B cell (primary cell): ENCODE measurements at regions not wholly inside any gene's neighbourhood (a gene's known extent, or its start where the extent isn't known, plus 50 kb on each side); places are given as distances from the start of the nearest gene placed in this dataset.

Experiments
- ATAC-seq: fragments of 200-7000 bp; cut with Tn5 transposase; one replicate; pipeline ENCODE4 v1.10.0; 2021; ENCODE audit warnings: low read depth, mild to moderate bottlenecking, moderate number of reproducible peaks, moderate library complexity
- CTCF ChIA-PET: fragments of 350-600 bp; sonication (Branson Sonifier 250); formaldehyde crosslinking; loops from one replicate; lab custom pipeline; 2021; ENCODE audit warnings: antibody characterized with exemption, inconsistent platforms; lab: Charles Lee
- POLR2A ChIA-PET: fragments of 350-600 bp; sonication (Branson Sonifier 250); formaldehyde crosslinking; loops from one replicate; lab custom pipeline; 2021; ENCODE audit warnings: antibody characterized with exemption; lab: Charles Lee
- DNase-seq: peaks from one replicate; pipeline ENCODE4 v3.0.0; 2013
- H2AFZ ChIP-seq: 2 replicates; pipeline ENCODE4 v1.6.1; 2012; ENCODE audit warnings: mild to moderate bottlenecking, low read depth, low read length; ENCODE audit not compliant: insufficient read depth, poor library complexity, severe bottlenecking
- H3K27ac ChIP-seq, 2 donors: 1 replicate in 1 of 2; 2 replicates in 1 of 2; pipeline ENCODE4 v1.5.1; 2012 to 2013; ENCODE audit warnings: low read length in 2 of 2, mild to moderate bottlenecking in 2 of 2, moderate library complexity in 1 of 2
- H3K27me3 ChIP-seq, 4 experiments: fragments of 200-600 bp in 1 of 4; sonication (generic) in 1 of 4; replicated peaks in 1 of 4; 1 replicate in 2 of 4; 2 replicates in 2 of 4; pipeline versions ENCODE4 v1.6.1 to v1.7.0; 2013 to 2016; ENCODE audit warnings: low read length in 3 of 4, mild to moderate bottlenecking in 2 of 4, mixed read lengths in 1 of 4, moderate library complexity in 1 of 4; ENCODE audit not compliant: insufficient read depth in 4 of 4, control insufficient read depth in 3 of 4; ENCODE audit errors: control extremely low read depth in 1 of 4
- H3K36me3 ChIP-seq, 2 experiments: replicated peaks in 1 of 2; 1 replicate in 1 of 2; 2 replicates in 1 of 2; pipeline versions ENCODE4 v1.6.1 to v1.7.1; 2013; ENCODE audit warnings: low read length in 1 of 2; ENCODE audit not compliant: insufficient read depth in 2 of 2, control insufficient read depth in 1 of 2; ENCODE audit errors: control extremely low read depth in 1 of 2, extremely low read depth in 1 of 2
- H3K4me1 ChIP-seq, 2 donors: fragments of 200-600 bp in 1 of 2; sonication (generic) in 1 of 2; 1 replicate in 1 of 2; 2 replicates in 1 of 2; pipeline versions ENCODE4 v1.5.1 to v1.6.1; 2013 to 2017; ENCODE audit warnings: low read length in 2 of 2; ENCODE audit not compliant: control insufficient read depth in 2 of 2, insufficient read depth in 2 of 2
- H3K4me2 ChIP-seq: replicated peaks from 2 replicates; pipeline ENCODE3; 2012; ENCODE audit warnings: mild to moderate bottlenecking, low read depth, low read length; ENCODE audit not compliant: poor library complexity, severe bottlenecking
- H3K4me3 ChIP-seq, 5 experiments: fragments of 200-600 bp in 1 of 5; sonication (generic) in 1 of 5; 1 replicate in 3 of 5; 2 replicates in 2 of 5; pipeline versions ENCODE4 v1.5.1 to v1.7.0; 2011 to 2016; ENCODE audit warnings: low read length in 4 of 5, mild to moderate bottlenecking in 4 of 5, low read depth in 2 of 5, control low read depth in 1 of 5, moderate library complexity in 1 of 5; ENCODE audit not compliant: insufficient read depth in 1 of 5; ENCODE audit errors: control extremely low read depth in 1 of 5, extremely low read depth in 1 of 5
- H3K79me2 ChIP-seq: fragments of 200-600 bp; sonication (generic); one replicate; pipeline ENCODE4 v1.6.0; 2016; ENCODE audit warnings: low read length; ENCODE audit not compliant: control insufficient read depth, insufficient read depth
- H3K9ac ChIP-seq: fragments of 200-600 bp; sonication (generic); 2 replicates; pipeline ENCODE4 v1.6.1; 2017; ENCODE audit warnings: mild to moderate bottlenecking, low read length, moderate library complexity
- H3K9me3 ChIP-seq, 3 donors: one replicate each; pipeline versions ENCODE4 v1.6.1 to v1.7.1; 2013; ENCODE audit warnings: low read length in 2 of 3; ENCODE audit not compliant: control insufficient read depth in 2 of 3, insufficient read depth in 1 of 3; ENCODE audit errors: control extremely low read depth in 1 of 3
- H4K20me1 ChIP-seq: 2 replicates; pipeline ENCODE4 v1.6.0; 2012; ENCODE audit warnings: mild to moderate bottlenecking, low read length; ENCODE audit not compliant: insufficient read depth, control insufficient read depth, poor library complexity, severe bottlenecking
- H3K27ac Mint-ChIP-seq: one replicate; pipeline ENCODE4 v1.8.0; 2021; ENCODE audit warnings: mixed read lengths
- H3K27me3 Mint-ChIP-seq: one replicate; pipeline ENCODE4 v1.8.0; 2021; ENCODE audit warnings: mixed read lengths
- H3K4me1 Mint-ChIP-seq: one replicate; pipeline ENCODE4 v1.8.0; 2021; ENCODE audit warnings: mixed read lengths
- H3K4me3 Mint-ChIP-seq: one replicate; pipeline ENCODE4 v1.8.0; 2021; ENCODE audit warnings: mixed read lengths
- H3K9me3 Mint-ChIP-seq: one replicate; pipeline ENCODE4 v1.8.0; 2022; ENCODE audit warnings: mixed read lengths; ENCODE audit not compliant: insufficient read depth
- EZH2 ChIP-seq: IDR thresholded peaks from 2 replicates; pipeline ENCODE4 v1.6.1; 2012; ENCODE audit warnings: borderline replicate concordance, low read depth, mild to moderate bottlenecking, moderate library complexity, low read length; ENCODE audit not compliant: insufficient read depth, poor library complexity, severe bottlenecking
- WGBS: methylation state at CpG from one replicate; pipeline ENCODE4 v1.1.5; 2013; ENCODE audit warnings: missing lambda C conversion rate; ENCODE audit not compliant: insufficient coverage; 5-methylcytosine and 5-hydroxymethylcytosine counted together
- intact Hi-C: fragments of 100-400 bp; cut with micrococcal nuclease; formaldehyde crosslinking; loops from one replicate; pipeline ENCODE4 v1.10.0; 2022
- TF ChIP-seq, protein P1 (sequence below): fragments of 200-600 bp; IDR thresholded peaks from one replicate; pipeline ENCODE4 v1.8.0; 2022; ENCODE audit warnings: antibody characterized with exemption, mild to moderate bottlenecking

DNA sequence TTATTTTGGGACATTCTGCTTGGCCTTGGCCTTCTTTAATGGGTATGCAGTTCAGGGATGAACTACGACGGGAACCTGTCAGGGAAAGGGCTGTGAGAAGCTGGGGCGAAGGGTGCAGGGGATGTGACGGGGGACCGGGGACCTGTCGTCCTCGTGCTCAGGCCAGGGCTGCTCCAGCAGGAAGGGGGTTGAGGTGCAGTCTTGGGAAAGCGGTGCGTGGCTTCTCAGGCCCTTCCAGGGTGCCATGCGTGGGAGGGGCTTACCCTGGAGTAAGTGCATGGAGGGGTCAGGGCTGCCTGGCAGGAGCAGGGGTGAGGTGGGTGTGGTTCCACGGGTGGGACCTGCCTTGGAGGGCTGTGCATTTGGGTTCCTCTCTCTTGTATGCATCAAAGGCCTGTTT, 100.8 kb downstream of the TEX29 start:
- no peaks in the 10 kb centered on the region for H3K27me3 ChIP-seq
- no peaks in the 10 kb centered on the region for H3K4me1 ChIP-seq
- ATAC-seq (no peak), DNase-seq (no peak)
- intact Hi-C loops: no loop called here
- no peak overlapping the region for H3K27ac Mint-ChIP-seq
- H3K27me3 Mint-ChIP-seq: no peaks in the 10 kb centered on the region
- H3K9ac ChIP-seq: no peak overlapping the region
- no peaks in the 10 kb centered on the region for H3K36me3 ChIP-seq
- no peak overlapping the region for H3K4me3 Mint-ChIP-seq
- H3K9me3 Mint-ChIP-seq: no peaks in the 10 kb centered on the region
- no peaks in the 10 kb centered on the region for H3K79me2 ChIP-seq
- no peak overlapping the region for H3K4me2 ChIP-seq
- no peak overlapping the region for H3K27ac ChIP-seq
- no peak overlapping the region for H3K4me3 ChIP-seq
- 90% methylated on average over 11 of the region's 11 CpGs for WGBS
- H3K9me3 ChIP-seq: peaks cover 0 to 5% (median 0%) of the 10 kb centered on the region in 3 donors
- H4K20me1 ChIP-seq: no peaks in the 10 kb centered on the region
- no peaks in the 10 kb centered on the region for H3K4me1 Mint-ChIP-seq
- ChIA-PET CTCF (no interaction called here), POLR2A (no interaction called here)
- no peak overlapping the region for H2AFZ ChIP-seq
- TF ChIP-seq, protein P1, sequence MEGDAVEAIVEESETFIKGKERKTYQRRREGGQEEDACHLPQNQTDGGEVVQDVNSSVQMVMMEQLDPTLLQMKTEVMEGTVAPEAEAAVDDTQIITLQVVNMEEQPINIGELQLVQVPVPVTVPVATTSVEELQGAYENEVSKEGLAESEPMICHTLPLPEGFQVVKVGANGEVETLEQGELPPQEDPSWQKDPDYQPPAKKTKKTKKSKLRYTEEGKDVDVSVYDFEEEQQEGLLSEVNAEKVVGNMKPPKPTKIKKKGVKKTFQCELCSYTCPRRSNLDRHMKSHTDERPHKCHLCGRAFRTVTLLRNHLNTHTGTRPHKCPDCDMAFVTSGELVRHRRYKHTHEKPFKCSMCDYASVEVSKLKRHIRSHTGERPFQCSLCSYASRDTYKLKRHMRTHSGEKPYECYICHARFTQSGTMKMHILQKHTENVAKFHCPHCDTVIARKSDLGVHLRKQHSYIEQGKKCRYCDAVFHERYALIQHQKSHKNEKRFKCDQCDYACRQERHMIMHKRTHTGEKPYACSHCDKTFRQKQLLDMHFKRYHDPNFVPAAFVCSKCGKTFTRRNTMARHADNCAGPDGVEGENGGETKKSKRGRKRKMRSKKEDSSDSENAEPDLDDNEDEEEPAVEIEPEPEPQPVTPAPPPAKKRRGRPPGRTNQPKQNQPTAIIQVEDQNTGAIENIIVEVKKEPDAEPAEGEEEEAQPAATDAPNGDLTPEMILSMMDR: no peak
- TF ChIP-seq EZH2: no peak

DNA sequence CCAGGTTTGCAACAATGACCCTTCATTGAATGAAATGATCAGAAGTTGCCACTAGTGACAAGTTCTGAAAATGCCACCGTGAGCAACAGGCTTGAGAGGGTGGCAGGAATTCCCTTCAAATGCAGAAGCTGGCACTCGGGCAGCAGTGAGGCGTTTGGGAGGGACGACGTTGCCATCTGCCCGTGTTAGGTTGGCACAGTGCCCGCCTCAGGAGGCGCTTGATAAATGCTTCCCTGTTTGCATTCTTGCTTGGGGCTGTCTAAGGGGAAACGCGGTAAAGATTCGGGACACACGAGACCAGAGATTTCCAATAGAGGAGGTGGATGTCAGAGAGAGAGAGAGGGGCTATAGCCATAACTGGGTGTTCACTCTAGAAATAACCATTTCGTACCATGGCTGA, 101.9 kb downstream of the TEX29 start:
- DNase-seq: no peak
- Histone ChIP-seq H4K20me1 (no peaks in the 10 kb centered on the region), H3K9me3 (peaks cover 0 to 5% (median 0%) of the 10 kb centered on the region in 3 donors), H2AFZ (no peak overlapping the region), H3K27ac (no peak overlapping the region), H3K4me3 (no peak overlapping the region), H3K27me3 (no peaks in the 10 kb centered on the region), H3K4me2 (no peak overlapping the region), H3K4me1 (no peaks in the 10 kb centered on the region), H3K79me2 (no peaks in the 10 kb centered on the region), H3K9ac (no peak overlapping the region), H3K36me3 (no peaks in the 10 kb centered on the region)
- ChIA-PET POLR2A (no interaction called here), CTCF (no interaction called here)
- TF ChIP-seq EZH2: no peak
- no peaks in the 10 kb centered on the region for H3K4me1 Mint-ChIP-seq
- no peak overlapping the region for H3K27ac Mint-ChIP-seq
- no peak for ATAC-seq
- H3K27me3 Mint-ChIP-seq: no peaks in the 10 kb centered on the region
- no peak overlapping the region for H3K4me3 Mint-ChIP-seq
- 84% methylated on average over 13 of the region's 13 CpGs for WGBS
- H3K9me3 Mint-ChIP-seq: no peaks in the 10 kb centered on the region
- intact Hi-C loops: no loop called here
